Colon (tissue), 2 donors: ENCODE measurements at regions not wholly inside any gene's neighbourhood (a gene's known extent, or its start where the extent isn't known, plus 50 kb on each side); places are given as distances from the start of the nearest gene placed in this dataset.
"Not testable (repeated sequence)": the region's sequence is repeated elsewhere in the genome, so short reads cannot be mapped to it uniquely, and the experiment has no call there.

Source experiments
- FAIRE-seq: peaks from 2 replicates; lab custom pipeline; 2012; peaks lifted over from hg19 to GRCh38; lab: Jason Lieb, UNC
- donor health status: control.
- donor health status: control.

GRCh38 chr12:4191642-4192041, 81.9 kb upstream of the CCND2 start:
- FAIRE-seq, result no peak

- FAIRE-seq, result no peak
These were observed 82.4 kb upstream of the CCND2 start for GRCh38 chr12:4191149-4191548.

GRCh38 chr12:4190366-4191063, 83.0 kb upstream of the CCND2 start:
- FAIRE-seq, result no peak

GRCh38 chr12:4189721-4190120, 83.8 kb upstream of the CCND2 start:
- FAIRE-seq, result no peak

- no peak for FAIRE-seq
These were observed 85.6 kb upstream of the CCND2 start for GRCh38 chr12:4187916-4188315.

- not testable (repeated sequence) for FAIRE-seq
These were observed 86.2 kb upstream of the CCND2 start for GRCh38 chr12:4187315-4187714.

- no peak for FAIRE-seq
These were observed 95.0 kb upstream of the CCND2 start for GRCh38 chr12:4178424-4179170.

- FAIRE-seq, result no peak
These were observed 96.3 kb upstream of the CCND2 start for GRCh38 chr12:4177262-4177661.

GRCh38 chr12:4176168-4176567, 97.4 kb upstream of the CCND2 start:
- no peak for FAIRE-seq

GRCh38 chr12:4174417-4174816, 99.1 kb upstream of the CCND2 start:
- no peak for FAIRE-seq

GRCh38 chr12:4172999-4173398, 100.6 kb upstream of the CCND2 start:
- FAIRE-seq, result no peak

GRCh38 chr12:4171742-4172141, 101.8 kb upstream of the CCND2 start:
- FAIRE-seq, result no peak

GRCh38 chr12:4169959-4170358, 103.6 kb upstream of the CCND2 start:
- no peak for FAIRE-seq

- FAIRE-seq, result no peak
These were observed 104.0 kb upstream of the CCND2 start for GRCh38 chr12:4169531-4169930.

- no peak for FAIRE-seq
These were observed 105.5 kb upstream of the CCND2 start for GRCh38 chr12:4168036-4168435.

GRCh38 chr12:4164559-4165558, 108.7 kb upstream of the CCND2 start:
- no peak for FAIRE-seq

- FAIRE-seq, result no peak
These were observed 109.4 kb upstream of the CCND2 start for GRCh38 chr12:4164188-4164558.

- FAIRE-seq, result no peak
These were observed 111.8 kb upstream of the CCND2 start for GRCh38 chr12:4161718-4162117.

- no peak for FAIRE-seq
These were observed 113.1 kb upstream of the CCND2 start for GRCh38 chr12:4160314-4161040.

- FAIRE-seq, result no peak
These were observed 113.7 kb upstream of the CCND2 start for GRCh38 chr12:4159851-4160250.

- FAIRE-seq, result no peak
These were observed 115.3 kb upstream of the CCND2 start for GRCh38 chr12:4158306-4158705.

GRCh38 chr12:4157122-4157521, 116.4 kb upstream of the CCND2 start:
- FAIRE-seq, result no peak
